ENCODE measurements at regions not wholly inside any gene's neighbourhood (a gene's known extent, or its start where the extent isn't known, plus 50 kb on each side); places are given as distances from the start of the nearest gene placed in this dataset.
A peak's percentile ranks its signal among the peaks of the same experiment; 100 is the strongest.

- no peak for DNase-seq (ENCODE audit: low read depth, low spot score)
Observed at GRCh38 chr10:71145352-71145945, 66.9 kb upstream of the UNC5B start.

GRCh38 chr10:71150796-71151195 is 61.6 kb upstream of the UNC5B start:
- no peak for DNase-seq (ENCODE audit: low read depth, low spot score)

- DNase-seq (ENCODE audit: low read depth, low spot score): no peak
Observed at GRCh38 chr10:71152043-71152442, 60.3 kb upstream of the UNC5B start.

- peak; percentile 69 for DNase-seq (ENCODE audit: low read depth, low spot score)
Observed at GRCh38 chr10:71156436-71156835, 55.9 kb upstream of the UNC5B start.

- DNase-seq (ENCODE audit: low read depth, low spot score): no peak
Observed at GRCh38 chr10:71157435-71157834, 54.9 kb upstream of the UNC5B start.

GRCh38 chr10:71158251-71158650 is 54.1 kb upstream of the UNC5B start:
- DNase-seq (ENCODE audit: low read depth, low spot score): no peak

GRCh38 chr10:71158902-71159301 is 53.5 kb upstream of the UNC5B start:
- DNase-seq (ENCODE audit: low read depth, low spot score): no peak

GRCh38 chr10:71159892-71160291 is 52.5 kb upstream of the UNC5B start:
- DNase-seq (ENCODE audit: low read depth, low spot score): no peak

GRCh38 chr10:71161425-71161824 is 50.9 kb upstream of the UNC5B start:
- peak; percentile 42 for DNase-seq (ENCODE audit: low read depth, low spot score)

Measured in astrocyte of the hippocampus (primary cell).